ENCODE measurements at regions not wholly inside any gene's neighbourhood (a gene's known extent, or its start where the extent isn't known, plus 50 kb on each side); places are given as distances from the start of the nearest gene placed in this dataset.
A peak's percentile ranks its signal among the peaks of the same experiment; 100 is the strongest.

- H3K9me3 ChIP-seq = no peaks in the 10 kb centered on the region
- 18 to 21% methylated on average over 6 to 7 of the region's 7 CpGs for WGBS, 2 donors (ENCODE audit: low coverage in 1 of 2)
- peak; percentile 44 for DNase-seq
These were observed 92.7 kb upstream of the PARD3B start for GRCh38 chr2:204452464-204453023.

GRCh38 chr2:204453730-204454167, 91.5 kb upstream of the PARD3B start:
- peak overlapping the region; percentile 63 to 85 (median 73) for H3K27ac ChIP-seq
- WGBS, 2 donors (ENCODE audit: low coverage in 1 of 2) = 13 to 40% methylated on average over 1 to 7 of the region's 7 CpGs

More at GRCh38 chr2:204452464-204453023, 92.7 kb upstream of the PARD3B start:
- in situ Hi-C loops (cut with MboI; ENCODE audit: low pct_ligation_motif_present in 1 of 4, low pct_unique_long_range_greater_than_20kb in 1 of 4, low sequenced_read_pairs in 3 of 4) (no loop called here), intact Hi-C loops (cut with DNase I; ENCODE audit: low total_unique reads) (loop anchor here (10.0 kb wide), 1 partner anchor 232 kb away; no protein-coding TSS in a partner anchor)
- H3K27ac ChIP-seq = peak overlapping the region; percentile 63 to 85 (median 73)
- peak in 1 of 5 experiments; percentile 16 for TF ChIP-seq CTCF (IDR thresholded peaks at IDR 0.05)
- peak in 2 of 3 donors; percentile 30 to 54 for TF ChIP-seq POLR2AphosphoS5 (IDR thresholded peaks at IDR 0.05)
- no peak for TF ChIP-seq EP300 (IDR thresholded peaks at IDR 0.05; ENCODE audit: low read depth)
- H3K36me3 ChIP-seq = no peaks in the 10 kb centered on the region
- H3K4me1 ChIP-seq = peaks cover 15 to 32% (median 21%) of the 10 kb centered on the region in 4 donors
- H3K4me3 ChIP-seq = no peak overlapping the region
- no peaks in the 10 kb centered on the region for H3K27me3 ChIP-seq

DNA sequence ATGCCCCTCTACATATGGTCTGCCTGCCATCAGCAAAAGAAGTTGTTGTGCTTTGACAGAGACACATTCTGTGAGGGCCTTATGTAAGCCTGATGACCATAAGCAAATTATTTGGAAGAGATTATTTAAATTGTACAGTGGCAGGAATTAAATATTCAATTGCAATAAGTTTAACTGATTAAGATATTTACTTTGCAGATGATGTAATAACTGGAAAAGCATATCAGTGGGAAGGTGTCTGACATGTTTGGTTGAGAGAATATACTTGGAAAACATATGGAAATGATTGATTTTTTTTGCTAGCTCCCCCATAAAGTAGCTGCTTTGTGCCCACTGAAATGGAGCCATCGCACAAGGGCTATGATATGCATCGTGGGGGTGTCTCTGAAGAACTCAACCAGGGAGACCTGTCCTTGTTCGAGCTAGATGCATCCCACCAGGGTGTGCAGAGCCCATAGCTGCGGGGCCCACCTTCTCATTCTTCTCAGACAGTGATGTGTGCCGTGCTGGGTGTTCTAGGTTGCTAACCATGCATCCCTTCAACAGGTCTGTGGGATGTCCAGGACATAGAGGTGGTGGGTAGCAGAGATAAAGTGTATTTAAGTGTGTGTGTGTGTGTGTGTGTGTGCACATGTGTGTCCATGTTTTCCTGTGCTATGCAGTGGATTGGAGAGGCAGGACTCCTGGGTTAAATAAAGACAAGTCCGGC, 90.4 kb upstream of the PARD3B start:
- intact Hi-C loops (cut with DNase I; ENCODE audit: low total_unique reads) = loop anchor here (10.0 kb wide), 1 partner anchor 230 kb away; no protein-coding TSS in a partner anchor
- Histone ChIP-seq H3K9me3 (no peaks in the 10 kb centered on the region), H3K27ac (peak overlapping the region in 3 of 4 donors; percentile 72 to 85 (median 74)), H3K4me1 (peaks cover 15 to 32% (median 21%) of the 10 kb centered on the region in 4 donors), H3K27me3 (no peaks in the 10 kb centered on the region), H3K4me3 (no peak overlapping the region), H3K36me3 (no peaks in the 10 kb centered on the region)
- in situ Hi-C loops (cut with MboI; ENCODE audit: low pct_ligation_motif_present in 1 of 4, low pct_unique_long_range_greater_than_20kb in 1 of 4, low sequenced_read_pairs in 3 of 4) = no loop called here
- TF ChIP-seq EP300 (IDR thresholded peaks at IDR 0.05; ENCODE audit: low read depth) = no peak
- 89 to 90% methylated on average over 2 to 6 of the region's 6 CpGs for WGBS, 2 donors (ENCODE audit: low coverage in 1 of 2)
- no peak for DNase-seq

More at GRCh38 chr2:204453730-204454167, 91.5 kb upstream of the PARD3B start:
- Histone ChIP-seq H3K36me3 (no peaks in the 10 kb centered on the region), H3K27me3 (no peaks in the 10 kb centered on the region), H3K4me1 (peaks cover 15 to 32% (median 21%) of the 10 kb centered on the region in 4 donors), H3K9me3 (no peaks in the 10 kb centered on the region), H3K4me3 (no peak overlapping the region)
- in situ Hi-C loops (cut with MboI; ENCODE audit: low pct_ligation_motif_present in 1 of 4, low pct_unique_long_range_greater_than_20kb in 1 of 4, low sequenced_read_pairs in 3 of 4) = no loop called here
- TF ChIP-seq POLR2AphosphoS5 (IDR thresholded peaks at IDR 0.05) (peak; percentile 51 to 77 (median 73)), EP300 (IDR thresholded peaks at IDR 0.05; ENCODE audit: low read depth) (no peak), POLR2A (IDR thresholded peaks at IDR 0.05) (no peak), CTCF (IDR thresholded peaks at IDR 0.05) (peak in 1 of 5 experiments; percentile 18)
- DNase-seq = peak; percentile 47
- intact Hi-C loops (cut with DNase I; ENCODE audit: low total_unique reads) = loop anchor here (10.0 kb wide), 1 partner anchor 231 kb away; no protein-coding TSS in a partner anchor

- H3K36me3 ChIP-seq = no peaks in the 10 kb centered on the region
- H3K4me3 ChIP-seq = no peak overlapping the region
- H3K4me1 ChIP-seq = no peaks in the 10 kb centered on the region
- intact Hi-C loops (cut with DNase I; ENCODE audit: low total_unique reads) = no loop called here
- WGBS, 2 donors (ENCODE audit: low coverage in 1 of 2) = 64 to 73% methylated on average over 3 to 4 of the region's 4 CpGs
- in situ Hi-C loops (cut with MboI; ENCODE audit: low pct_ligation_motif_present in 1 of 4, low pct_unique_long_range_greater_than_20kb in 1 of 4, low sequenced_read_pairs in 3 of 4) = no loop called here
- no peaks in the 10 kb centered on the region for H3K27me3 ChIP-seq
- H3K27ac ChIP-seq = no peak overlapping the region
- H3K9me3 ChIP-seq = no peaks in the 10 kb centered on the region
- TF ChIP-seq EP300 (IDR thresholded peaks at IDR 0.05; ENCODE audit: low read depth) = no peak
- TF ChIP-seq POLR2A (IDR thresholded peaks at IDR 0.05) = no peak
- no peak for TF ChIP-seq CTCF (IDR thresholded peaks at IDR 0.05)
- TF ChIP-seq POLR2AphosphoS5 (IDR thresholded peaks at IDR 0.05) = no peak
- DNase-seq = no peak
These were observed 76.4 kb upstream of the PARD3B start for GRCh38 chr2:204468746-204469429.
